HCT116 (cell line): ENCODE measurements at regions not wholly inside any gene's neighbourhood (a gene's known extent, or its start where the extent isn't known, plus 50 kb on each side); places are given as distances from the start of the nearest gene placed in this dataset.

ENCODE experiments used
- ATAC-seq: fragments of 200-7000 bp; cut with Tn5 transposase; 2 replicates; pipeline ENCODE4 v1.9.1; 2020; ENCODE audit warnings: mild to moderate bottlenecking, moderate library complexity
- BruUV-seq: library from RNA; stranded (reverse); fragments of 400-500 nt; replicated peaks from 2 replicates; lab custom pipeline; 2021; lab: Mats Ljungman, UMichigan
- CTCF ChIA-PET: fragments of 300-600 bp; sonication (Branson Sonifier 250); formaldehyde crosslinking; loops from one replicate; lab custom pipeline; 2021; ENCODE audit warnings: antibody characterized with exemption; lab: Charles Lee
- POLR2A ChIA-PET: fragments of 300-600, 350-600 bp; sonication (Branson Sonifier 250); formaldehyde crosslinking; loops from one replicate; lab custom pipeline; 2021; ENCODE audit warnings: antibody characterized with exemption; lab: Charles Lee
- RAD21 ChIA-PET, 2 experiments: fragments of 300-600 bp; sonication (Branson Sonifier 250); formaldehyde crosslinking; loops; one replicate each; lab custom pipeline; 2023; ENCODE audit warnings: low total read pairs in 2 of 2; ENCODE audit not compliant: uncharacterized antibody in 2 of 2, unreplicated experiment in 2 of 2, low non-redundant PET in 1 of 2; lab: Charles Lee
- DNase-seq: peaks from one replicate; pipeline ENCODE4 v3.0.0-alpha.2; 2010; ENCODE audit warnings: low read depth, low spot score
- H2AFZ ChIP-seq: fragments of 200-600 bp; shearing (Covaris generic), sonication (generic); 2 replicates; pipeline ENCODE4 v1.6.1; 2017; ENCODE audit warnings: low read depth, mixed run types, mixed read lengths, antibody characterized with exemption, low read length; ENCODE audit not compliant: poor library complexity, severe bottlenecking
- H3K27ac ChIP-seq: 2 replicates; pipeline ENCODE4 v1.5.1; 2012; ENCODE audit warnings: low read depth, low read length
- H3K27me3 ChIP-seq: fragments of 200-600 bp; sonication (generic); 2 replicates; pipeline ENCODE4 v1.6.1; 2016; ENCODE audit warnings: mixed run types, low read length, mixed read lengths; ENCODE audit not compliant: insufficient read depth
- H3K36me3 ChIP-seq, 2 experiments: fragments of 200-500 bp in 1 of 2; fragments of 200-600 bp in 1 of 2; sonication (Bioruptor generic) in 1 of 2; sonication (generic) in 1 of 2; 2 replicates each; pipeline versions ENCODE4 v1.5.1 to v1.6.1; 2014 to 2016; ENCODE audit warnings: low read length in 2 of 2, inconsistent platforms in 1 of 2, mixed read lengths in 1 of 2, mixed run types in 1 of 2; ENCODE audit not compliant: insufficient read depth in 2 of 2, control insufficient read depth in 1 of 2
- H3K4me1 ChIP-seq, 2 experiments: fragments of 200-600 bp in 1 of 2; sonication (generic) in 1 of 2; 2 replicates each; pipeline versions ENCODE4 v1.5.1 to v1.6.1; 2012 to 2017; ENCODE audit warnings: low read length in 2 of 2, inconsistent platforms in 1 of 2, mild to moderate bottlenecking in 1 of 2, mixed read lengths in 1 of 2, mixed run types in 1 of 2, moderate library complexity in 1 of 2; ENCODE audit not compliant: insufficient read depth in 2 of 2, control insufficient read depth in 1 of 2
- H3K4me2 ChIP-seq: fragments of 200-600 bp; sonication (generic); 2 replicates; pipeline ENCODE4 v1.6.1; 2017; ENCODE audit warnings: mixed run types, low read length, mixed read lengths
- H3K4me3 ChIP-seq, 2 experiments: fragments of 200-600 bp in 1 of 2; sonication (generic) in 1 of 2; replicated peaks in 1 of 2; 2 replicates each; pipeline ENCODE4 v1.5.1; 2011 to 2016; ENCODE audit warnings: low read length in 2 of 2, control low read depth in 1 of 2, low read depth in 1 of 2, mild to moderate bottlenecking in 1 of 2, mixed read lengths in 1 of 2, mixed run types in 1 of 2
- H3K79me2 ChIP-seq: fragments of 200-600 bp; sonication (generic); 2 replicates; pipeline ENCODE4 v1.6.1; 2017; ENCODE audit warnings: mild to moderate bottlenecking, mixed run types, low read length, moderate library complexity, mixed read lengths; ENCODE audit not compliant: insufficient read depth
- H3K9ac ChIP-seq: fragments of 200-600 bp; sonication (generic); 2 replicates; pipeline ENCODE4 v1.6.1; 2016; ENCODE audit warnings: low read length, mixed read lengths
- H3K9me2 ChIP-seq: fragments of 200-600 bp; sonication (generic), shearing (Covaris generic); 2 replicates; pipeline ENCODE4 v1.6.1; 2017; ENCODE audit warnings: mixed run types, mild to moderate bottlenecking, moderate library complexity; ENCODE audit not compliant: insufficient read depth
- H3K9me3 ChIP-seq, 2 experiments: fragments of 200-500 bp in 1 of 2; fragments of 200-600 bp in 1 of 2; sonication (Bioruptor generic) in 1 of 2; sonication (generic) in 1 of 2; 2 replicates each; pipeline ENCODE4 v1.6.1; 2014 to 2017; ENCODE audit warnings: low read length in 2 of 2, mixed read lengths in 2 of 2, inconsistent platforms in 1 of 2, low read depth in 1 of 2, mild to moderate bottlenecking in 1 of 2, mixed run types in 1 of 2, moderate library complexity in 1 of 2; ENCODE audit not compliant: control insufficient read depth in 1 of 2, insufficient read depth in 1 of 2
- H4K20me1 ChIP-seq: fragments of 200-600 bp; sonication (generic), shearing (Covaris generic); 2 replicates; pipeline ENCODE4 v1.6.1; 2017; ENCODE audit warnings: mixed run types, mild to moderate bottlenecking, moderate library complexity; ENCODE audit not compliant: insufficient read depth
- ATF3 ChIP-seq: IDR thresholded peaks from 2 replicates; pipeline ENCODE4 v1.6.1; 2012
- CBX3 ChIP-seq: IDR thresholded peaks from 2 replicates; pipeline ENCODE4 v1.6.1; 2012; ENCODE audit warnings: low read depth
- CEBPB ChIP-seq: IDR thresholded peaks from 2 replicates; pipeline ENCODE4 v1.6.1; 2012; ENCODE audit warnings: low read depth
- CTCF ChIP-seq, 3 experiments: fragments of 200-600 bp in 1 of 3; sonication (generic) in 1 of 3; IDR thresholded peaks in 2 of 3; conservative IDR thresholded peaks in 1 of 3; 2 replicates each; pipeline ENCODE4 v1.5.1; 2012 to 2017; ENCODE audit warnings: low read depth in 2 of 3, low read length in 2 of 3, antibody characterized with exemption in 1 of 3, borderline replicate concordance in 1 of 3, control low read depth in 1 of 3, mild to moderate bottlenecking in 1 of 3, mixed read lengths in 1 of 3, mixed run types in 1 of 3, moderate library complexity in 1 of 3; ENCODE audit not compliant: insufficient read depth in 1 of 3
- EGR1 ChIP-seq: IDR thresholded peaks from 2 replicates; pipeline ENCODE4 v1.6.1; 2012; ENCODE audit warnings: low read depth
- ELF1 ChIP-seq: IDR thresholded peaks from 2 replicates; pipeline ENCODE4 v1.6.1; 2012; ENCODE audit warnings: low read depth, borderline replicate concordance
- FOSL1 ChIP-seq: IDR thresholded peaks from 2 replicates; pipeline ENCODE4 v1.6.1; 2012; ENCODE audit warnings: low read depth
- POLR2A ChIP-seq: IDR thresholded peaks from 2 replicates; pipeline ENCODE4 v1.7.0; 2011; ENCODE audit warnings: borderline replicate concordance; ENCODE audit not compliant: insufficient read depth, insufficient read length; ENCODE audit errors: extremely low read depth
- RAD21 ChIP-seq: IDR thresholded peaks from 2 replicates; pipeline ENCODE4 v1.6.1; 2012; ENCODE audit warnings: low read depth, mild to moderate bottlenecking
- SIN3A ChIP-seq: IDR thresholded peaks from 2 replicates; pipeline ENCODE4 v1.6.1; 2012; ENCODE audit warnings: low read depth
- SP1 ChIP-seq: IDR thresholded peaks from 2 replicates; pipeline ENCODE4 v1.6.1; 2012; ENCODE audit warnings: low read depth
- YY1 ChIP-seq: IDR thresholded peaks from 2 replicates; pipeline ENCODE4 v1.6.1; 2011; ENCODE audit warnings: low read length, low read depth, moderate library complexity, mild to moderate bottlenecking; ENCODE audit not compliant: insufficient replicate concordance; ENCODE audit errors: extremely low read depth
- ZBTB33 ChIP-seq: IDR thresholded peaks from 2 replicates; pipeline ENCODE4 v1.6.1; 2011; ENCODE audit warnings: mild to moderate bottlenecking, low read length, moderate library complexity; ENCODE audit not compliant: insufficient replicate concordance; ENCODE audit errors: extremely low read depth
- ZFX ChIP-seq: fragments of 450-650 bp; IDR thresholded peaks from 2 replicates; pipeline ENCODE4 v1.6.1; 2017
- ZNF274 ChIP-seq: fragments of 200-500 bp; sonication (Bioruptor generic); IDR thresholded peaks from 2 replicates; pipeline ENCODE4 v1.6.1; 2014; ENCODE audit warnings: mild to moderate bottlenecking, low read depth, low read length, inconsistent platforms
- intact Hi-C: fragments of 100-400 bp; cut with micrococcal nuclease; formaldehyde crosslinking; loops from 2 replicates; pipeline ENCODE4 v1.10.0; 2022
- TF ChIP-seq, protein P1 (sequence below): IDR thresholded peaks from 2 replicates; pipeline ENCODE4 v1.6.1; 2012; ENCODE audit warnings: low read depth

- peak overlapping the region; percentile 92 for H2AFZ ChIP-seq
- no peaks in the 10 kb centered on the region for H3K27me3 ChIP-seq
- no peak for TF ChIP-seq SP1
- no peak for TF ChIP-seq ELF1
- TF ChIP-seq YY1 = no peak
- no peak for TF ChIP-seq ZBTB33
- no peak for TF ChIP-seq EGR1
- TF ChIP-seq RAD21 = no peak
- TF ChIP-seq ZFX = no peak
- no peak for TF ChIP-seq FOSL1
- TF ChIP-seq CBX3 = no peak
- TF ChIP-seq, protein P1, sequence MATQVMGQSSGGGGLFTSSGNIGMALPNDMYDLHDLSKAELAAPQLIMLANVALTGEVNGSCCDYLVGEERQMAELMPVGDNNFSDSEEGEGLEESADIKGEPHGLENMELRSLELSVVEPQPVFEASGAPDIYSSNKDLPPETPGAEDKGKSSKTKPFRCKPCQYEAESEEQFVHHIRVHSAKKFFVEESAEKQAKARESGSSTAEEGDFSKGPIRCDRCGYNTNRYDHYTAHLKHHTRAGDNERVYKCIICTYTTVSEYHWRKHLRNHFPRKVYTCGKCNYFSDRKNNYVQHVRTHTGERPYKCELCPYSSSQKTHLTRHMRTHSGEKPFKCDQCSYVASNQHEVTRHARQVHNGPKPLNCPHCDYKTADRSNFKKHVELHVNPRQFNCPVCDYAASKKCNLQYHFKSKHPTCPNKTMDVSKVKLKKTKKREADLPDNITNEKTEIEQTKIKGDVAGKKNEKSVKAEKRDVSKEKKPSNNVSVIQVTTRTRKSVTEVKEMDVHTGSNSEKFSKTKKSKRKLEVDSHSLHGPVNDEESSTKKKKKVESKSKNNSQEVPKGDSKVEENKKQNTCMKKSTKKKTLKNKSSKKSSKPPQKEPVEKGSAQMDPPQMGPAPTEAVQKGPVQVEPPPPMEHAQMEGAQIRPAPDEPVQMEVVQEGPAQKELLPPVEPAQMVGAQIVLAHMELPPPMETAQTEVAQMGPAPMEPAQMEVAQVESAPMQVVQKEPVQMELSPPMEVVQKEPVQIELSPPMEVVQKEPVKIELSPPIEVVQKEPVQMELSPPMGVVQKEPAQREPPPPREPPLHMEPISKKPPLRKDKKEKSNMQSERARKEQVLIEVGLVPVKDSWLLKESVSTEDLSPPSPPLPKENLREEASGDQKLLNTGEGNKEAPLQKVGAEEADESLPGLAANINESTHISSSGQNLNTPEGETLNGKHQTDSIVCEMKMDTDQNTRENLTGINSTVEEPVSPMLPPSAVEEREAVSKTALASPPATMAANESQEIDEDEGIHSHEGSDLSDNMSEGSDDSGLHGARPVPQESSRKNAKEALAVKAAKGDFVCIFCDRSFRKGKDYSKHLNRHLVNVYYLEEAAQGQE = no peak
- no peak for TF ChIP-seq ZNF274
- no peak for TF ChIP-seq CTCF (IDR thresholded peaks at IDR 0.05 in 2 of 3, conservative IDR thresholded peaks at IDR 0.05 in 1 of 3; ENCODE audit: borderline replicate concordance in 1 of 3, insufficient read depth in 1 of 3, low read depth in 2 of 3, low read length in 2 of 3)
- no peak for TF ChIP-seq CEBPB
- no peak for TF ChIP-seq POLR2A
- TF ChIP-seq SIN3A = no peak
- TF ChIP-seq ATF3 = no peak
- H3K9me2 ChIP-seq = 0 out of 2 replicates have a peak, but pooled peaks cover 3% of the 10 kb centered on the region
- RAD21 ChIA-PET = no interaction called here
- intact Hi-C loops = no loop called here
- DNase-seq = no peak
- no peak overlapping the region for H3K4me2 ChIP-seq
- CTCF ChIA-PET = no interaction called here
- no peak overlapping the region for H3K27ac ChIP-seq
- no peak overlapping the region for H3K9ac ChIP-seq
- H3K79me2 ChIP-seq = no peaks in the 10 kb centered on the region
- no peak for ATAC-seq
- POLR2A ChIA-PET = no interaction called here
- no TSS peak for BruUV-seq
- H4K20me1 ChIP-seq = no peaks in the 10 kb centered on the region
- H3K4me3 ChIP-seq = no peak overlapping the region
- H3K9me3 ChIP-seq = no peaks in the 10 kb centered on the region
- no peaks in the 10 kb centered on the region for H3K4me1 ChIP-seq
- H3K36me3 ChIP-seq = no peaks in the 10 kb centered on the region
Measured at GRCh38 chr5:87661784-87662566, 249.2 kb upstream of the CCNH start.
